DND-41 (cell line): ENCODE measurements at regions not wholly inside any gene's neighbourhood (a gene's known extent, or its start where the extent isn't known, plus 50 kb on each side); places are given as distances from the start of the nearest gene placed in this dataset.

Experiments used
- ATAC-seq: fragments of 200-7000 bp; cut with Tn5 transposase; 3 replicates; pipeline ENCODE4 v1.9.1; 2021; ENCODE audit warnings: low read depth; ENCODE audit not compliant: insufficient read depth
- DNase-seq: peaks from one replicate; pipeline ENCODE4 v3.0.0-alpha.2; 2020
- H2AFZ ChIP-seq: 2 replicates; pipeline ENCODE4 v1.6.0; 2012; ENCODE audit warnings: low read depth, low read length
- H3K27ac ChIP-seq: 2 replicates; pipeline ENCODE4 v1.5.1; 2012; ENCODE audit warnings: low read length, inconsistent platforms
- H3K27me3 ChIP-seq: fragments of 200-600 bp; sonication (generic); 2 replicates; pipeline ENCODE4 v1.6.0; 2012; ENCODE audit warnings: low read length, mild to moderate bottlenecking, inconsistent platforms; ENCODE audit not compliant: insufficient read depth, poor library complexity
- H3K36me3 ChIP-seq: 2 replicates; pipeline ENCODE4 v1.5.1; 2012; ENCODE audit warnings: low read length, inconsistent platforms; ENCODE audit not compliant: insufficient read depth
- H3K4me1 ChIP-seq: 2 replicates; pipeline ENCODE4 v1.5.1; 2012; ENCODE audit warnings: mild to moderate bottlenecking, low read length; ENCODE audit not compliant: insufficient read depth
- H3K4me2 ChIP-seq: 2 replicates; pipeline ENCODE4 v1.6.0; 2012; ENCODE audit warnings: mild to moderate bottlenecking, moderate library complexity, low read length, inconsistent platforms; ENCODE audit not compliant: insufficient read depth
- H3K4me3 ChIP-seq, 2 experiments: fragments of 200-600 bp in 1 of 2; shearing (Covaris generic) in 1 of 2; 2 replicates each; pipeline ENCODE4 v1.5.1; 2012 to 2016; ENCODE audit warnings: inconsistent platforms in 2 of 2, low read length in 2 of 2, mild to moderate bottlenecking in 2 of 2, low read depth in 1 of 2, moderate library complexity in 1 of 2
- H3K79me2 ChIP-seq: 2 replicates; pipeline ENCODE4 v1.6.0; 2012; ENCODE audit warnings: low read length, inconsistent platforms; ENCODE audit not compliant: insufficient read depth
- H3K9ac ChIP-seq: 2 replicates; pipeline ENCODE4 v1.6.0; 2012; ENCODE audit warnings: low read depth, mild to moderate bottlenecking, inconsistent platforms, low read length, moderate library complexity
- H3K9me3 ChIP-seq: 2 replicates; pipeline ENCODE4 v1.5.1; 2012; ENCODE audit warnings: low read length, moderate library complexity, mild to moderate bottlenecking, inconsistent platforms; ENCODE audit not compliant: insufficient read depth, severe bottlenecking
- H4K20me1 ChIP-seq: 2 replicates; pipeline ENCODE4 v1.6.0; 2012; ENCODE audit warnings: low read length; ENCODE audit not compliant: insufficient read depth
- CTCF ChIP-seq: IDR thresholded peaks from 2 replicates; pipeline ENCODE4 v1.5.1; 2012; ENCODE audit warnings: borderline replicate concordance, low read length, moderate library complexity, mild to moderate bottlenecking; ENCODE audit not compliant: poor library complexity, severe bottlenecking; ENCODE audit errors: extremely low read depth
- EZH2 ChIP-seq: IDR thresholded peaks from 3 replicates; pipeline ENCODE4 v1.6.1; 2012; ENCODE audit warnings: borderline replicate concordance, low read depth, mild to moderate bottlenecking, moderate library complexity, low read length, inconsistent platforms; ENCODE audit not compliant: severe bottlenecking

GRCh38 chr18:39506581-39507330 lies 1941.2 kb upstream of the CELF4 start:
- Histone ChIP-seq H3K79me2 (no peaks in the 10 kb centered on the region), H2AFZ (no peak overlapping the region), H3K4me1 (no peaks in the 10 kb centered on the region), H3K27me3 (no peaks in the 10 kb centered on the region), H3K36me3 (no peaks in the 10 kb centered on the region), H4K20me1 (no peaks in the 10 kb centered on the region), H3K4me3 (no peak overlapping the region), H3K9ac (no peak overlapping the region), H3K9me3 (no peaks in the 10 kb centered on the region), H3K4me2 (no peak overlapping the region), H3K27ac (no peak overlapping the region)
- TF ChIP-seq CTCF: no peak
- TF ChIP-seq EZH2: no peak
- DNase-seq (no peak), ATAC-seq (no peak)

GRCh38 chr18:39500306-39500705 lies 1934.7 kb upstream of the CELF4 start:
- Histone ChIP-seq H3K27ac (no peak overlapping the region), H3K4me3 (no peak overlapping the region), H3K9ac (no peak overlapping the region), H4K20me1 (no peaks in the 10 kb centered on the region), H3K27me3 (no peaks in the 10 kb centered on the region), H3K9me3 (no peaks in the 10 kb centered on the region), H2AFZ (no peak overlapping the region), H3K36me3 (no peaks in the 10 kb centered on the region), H3K4me2 (no peak overlapping the region), H3K79me2 (no peaks in the 10 kb centered on the region), H3K4me1 (no peaks in the 10 kb centered on the region)
- TF ChIP-seq EZH2 (no peak), CTCF (no peak)
- DNase-seq (no peak), ATAC-seq (no peak)

GRCh38 chr18:39497821-39498220 lies 1932.2 kb upstream of the CELF4 start:
- Histone ChIP-seq H3K9me3 (no peaks in the 10 kb centered on the region), H3K36me3 (no peaks in the 10 kb centered on the region), H3K27me3 (no peaks in the 10 kb centered on the region), H3K4me1 (no peaks in the 10 kb centered on the region), H3K79me2 (no peaks in the 10 kb centered on the region), H3K4me3 (no peak overlapping the region), H4K20me1 (no peaks in the 10 kb centered on the region), H3K4me2 (no peak overlapping the region), H3K9ac (no peak overlapping the region), H2AFZ (no peak overlapping the region), H3K27ac (no peak overlapping the region)
- ATAC-seq (no peak), DNase-seq (no peak)
- no peak for TF ChIP-seq EZH2
- no peak for TF ChIP-seq CTCF
